GM12878 (cell line): ENCODE measurements at regions not wholly inside any gene's neighbourhood (a gene's known extent, or its start where the extent isn't known, plus 50 kb on each side); places are given as distances from the start of the nearest gene placed in this dataset.

Experiments
- ATAC-seq: fragments of 200-7000 bp; cut with Tn5 transposase; 3 replicates; pipeline ENCODE4 v1.9.1; 2020; ENCODE audit warnings: mild to moderate bottlenecking, moderate library complexity
- BruUV-seq: library from RNA; stranded (reverse); fragments of 400-500 nt; replicated peaks from 2 replicates; lab custom pipeline; 2021; lab: Mats Ljungman, UMichigan
- CTCF ChIA-PET: fragments of 300-600 bp; sonication (Branson Sonifier 250); formaldehyde crosslinking; extraction: SDS; loops from one replicate; lab custom pipeline; 2021; ENCODE audit warnings: inconsistent platforms; lab: Yijun Ruan, JAX
- POLR2A ChIA-PET: fragments of 350-600 bp; formaldehyde crosslinking; extraction: SDS; loops from one replicate; lab custom pipeline; 2021; ENCODE audit warnings: inconsistent platforms; lab: Charles Lee
- RAD21 ChIA-PET: fragments of 300-600 bp; sonication (Branson Sonifier 250); formaldehyde crosslinking; loops from one replicate; lab custom pipeline; 2023; ENCODE audit warnings: antibody characterized with exemption; ENCODE audit not compliant: unreplicated experiment; lab: Charles Lee
- SMC1A ChIA-PET: fragments of 300-600 bp; sonication (Branson Sonifier 250); formaldehyde crosslinking; loops from one replicate; lab custom pipeline; 2023; ENCODE audit not compliant: unreplicated experiment, uncharacterized antibody; lab: Charles Lee
- DNase-seq: peaks from one replicate; pipeline ENCODE4 v3.0.0-alpha.2; 2011; ENCODE audit warnings: low read depth, low spot score
- FAIRE-seq: peaks from 3 replicates; lab custom pipeline; 2011; peaks lifted over from hg19 to GRCh38; lab: Jason Lieb, UNC
- H2AFZ ChIP-seq: 2 replicates; pipeline ENCODE4 v1.6.0; 2011; ENCODE audit warnings: low read depth, low read length, control low read depth; ENCODE audit not compliant: control insufficient read depth
- H3K27ac ChIP-seq: 2 replicates; pipeline ENCODE4 v1.5.1; 2011; ENCODE audit warnings: control low read depth; ENCODE audit not compliant: control insufficient read depth, insufficient read depth
- H3K27me3 ChIP-seq, 2 experiments: replicated peaks in 1 of 2; 2 replicates each; pipeline versions ENCODE4 v1.6.0 to v1.6.1; 2011; ENCODE audit warnings: low read length in 1 of 2; ENCODE audit not compliant: control insufficient read depth in 2 of 2, insufficient read depth in 2 of 2
- H3K36me3 ChIP-seq, 2 experiments: 2 replicates each; pipeline ENCODE4 v1.5.1; 2011; ENCODE audit warnings: low read length in 1 of 2; ENCODE audit not compliant: control insufficient read depth in 2 of 2, insufficient read depth in 2 of 2
- H3K4me1 ChIP-seq: 2 replicates; pipeline ENCODE4 v1.6.1; 2011; ENCODE audit warnings: mild to moderate bottlenecking, low read length, moderate library complexity, mixed read lengths; ENCODE audit not compliant: control insufficient read depth, insufficient read depth
- H3K4me2 ChIP-seq: 2 replicates; pipeline ENCODE4 v1.6.0; 2011; ENCODE audit warnings: control low read depth; ENCODE audit not compliant: control insufficient read depth, insufficient read depth
- H3K4me3 ChIP-seq: fragments of 200-600 bp; sonication (generic); 2 replicates; pipeline ENCODE4 v1.5.1; 2016
- H3K79me2 ChIP-seq: 2 replicates; pipeline ENCODE4 v1.6.0; 2011; ENCODE audit warnings: low read length; ENCODE audit not compliant: control insufficient read depth, insufficient read depth
- H3K9ac ChIP-seq: 2 replicates; pipeline ENCODE4 v1.8.0; 2011; ENCODE audit warnings: low read length, control low read depth, mixed read lengths; ENCODE audit not compliant: control insufficient read depth, insufficient read depth
- H3K9me3 ChIP-seq: replicated peaks from 3 replicates; pipeline ENCODE4 v1.5.1; 2011; ENCODE audit warnings: mild to moderate bottlenecking, low read length; ENCODE audit not compliant: control insufficient read depth, insufficient read depth
- H4K20me1 ChIP-seq: 2 replicates; pipeline ENCODE4 v1.6.0; 2011; ENCODE audit not compliant: control insufficient read depth, insufficient read depth
- CHD4 ChIP-seq: fragments of 200-600 bp; sonication (generic); IDR thresholded peaks from 2 replicates; pipeline ENCODE4 v1.6.1; 2016; ENCODE audit warnings: mild to moderate bottlenecking
- DPF2 ChIP-seq: fragments of 450-650 bp; IDR thresholded peaks from 2 replicates; pipeline ENCODE4 v1.6.1; 2017; ENCODE audit warnings: mild to moderate bottlenecking
- EED ChIP-seq: sonication (generic); IDR thresholded peaks from 2 replicates; pipeline ENCODE4 v1.6.1; 2016; ENCODE audit warnings: antibody characterized with exemption, low read depth
- FOS ChIP-seq: IDR thresholded peaks from 3 replicates; pipeline ENCODE4 v1.6.1; 2011; ENCODE audit warnings: borderline replicate concordance; ENCODE audit not compliant: insufficient read length; ENCODE audit errors: extremely low read depth
- NFIC ChIP-seq: IDR thresholded peaks from 2 replicates; pipeline ENCODE4 v1.6.1; 2012; ENCODE audit warnings: low read depth, mild to moderate bottlenecking, inconsistent platforms, low read length, moderate library complexity
- NR2C2 ChIP-seq: IDR thresholded peaks from 2 replicates; pipeline ENCODE4 v1.6.1; 2011; ENCODE audit warnings: borderline replicate concordance, low read depth; ENCODE audit not compliant: control insufficient read depth, insufficient read length
- PBX3 ChIP-seq: IDR thresholded peaks from 2 replicates; pipeline ENCODE4 v1.6.1; 2011; ENCODE audit warnings: mild to moderate bottlenecking, low read depth, low read length, moderate library complexity; ENCODE audit not compliant: insufficient replicate concordance
- POLR2A ChIP-seq: IDR thresholded peaks from 2 replicates; pipeline ENCODE4 v1.6.1; 2011; ENCODE audit warnings: low read depth, mild to moderate bottlenecking, low read length
- RAD51 ChIP-seq: fragments of 450-650 bp; IDR thresholded peaks from 2 replicates; pipeline ENCODE4 v1.6.1; 2016; ENCODE audit warnings: moderate library complexity, mild to moderate bottlenecking, inconsistent platforms
- SIX5 ChIP-seq: IDR thresholded peaks from 2 replicates; pipeline ENCODE4 v1.6.1; 2011; ENCODE audit warnings: mild to moderate bottlenecking, low read depth, low read length, moderate library complexity; ENCODE audit not compliant: severe bottlenecking
- SREBF1 ChIP-seq: IDR thresholded peaks from 2 replicates; pipeline ENCODE4 v1.6.1; 2012; ENCODE audit warnings: mild to moderate bottlenecking, low read length
- SREBF2 ChIP-seq: IDR thresholded peaks from 2 replicates; pipeline ENCODE4 v1.6.1; 2012; ENCODE audit warnings: mild to moderate bottlenecking, low read length
- STAT1 ChIP-seq: fragments of 450-650 bp; conservative IDR thresholded peaks from 2 replicates; pipeline ENCODE4 v1.6.1; 2014; ENCODE audit warnings: antibody characterized with exemption, mild to moderate bottlenecking
- SUPT20H ChIP-seq: IDR thresholded peaks from 2 replicates; pipeline ENCODE4 v1.6.1; 2011; ENCODE audit warnings: low read depth, mild to moderate bottlenecking, low read length, moderate library complexity, borderline replicate concordance; ENCODE audit not compliant: control insufficient read depth
- TAF1 ChIP-seq: IDR thresholded peaks from 2 replicates; pipeline ENCODE4 v1.6.1; 2011; ENCODE audit warnings: mild to moderate bottlenecking, low read depth, low read length, borderline replicate concordance
- ZNF217 ChIP-seq: fragments of 450-650 bp; IDR thresholded peaks from 2 replicates; pipeline ENCODE4 v1.6.1; 2017; ENCODE audit warnings: antibody characterized with exemption, mild to moderate bottlenecking
- ZZZ3 ChIP-seq: IDR thresholded peaks from 2 replicates; pipeline ENCODE4 v1.6.1; 2011; ENCODE audit warnings: low read depth; ENCODE audit not compliant: control insufficient read depth, insufficient read length
- WGBS: methylation state at CpG from one replicate; pipeline ENCODE4 v1.1.6; 2016; ENCODE audit warnings: low lambda C conversion rate; ENCODE audit not compliant: insufficient replicate concordance, insufficient coverage; ENCODE audit errors: missing lambda C conversion rate; 5-methylcytosine and 5-hydroxymethylcytosine counted together
- in situ Hi-C: fragments of 300-500 bp; cut with MboI; formaldehyde crosslinking; loops from 9 replicates; pipeline ENCODE4 v1.14.3; 2018; ENCODE audit warnings: mixed read lengths
- intact Hi-C: fragments of 100-400 bp; cut with micrococcal nuclease; formaldehyde crosslinking; loops from one replicate; pipeline ENCODE4 v1.14.2; 2022; ENCODE audit not compliant: unreplicated experiment
- TF ChIP-seq, protein P1 (sequence below): IDR thresholded peaks from 2 replicates; pipeline ENCODE4 v1.6.1; 2012; ENCODE audit warnings: mild to moderate bottlenecking, low read depth, low read length

DNA sequence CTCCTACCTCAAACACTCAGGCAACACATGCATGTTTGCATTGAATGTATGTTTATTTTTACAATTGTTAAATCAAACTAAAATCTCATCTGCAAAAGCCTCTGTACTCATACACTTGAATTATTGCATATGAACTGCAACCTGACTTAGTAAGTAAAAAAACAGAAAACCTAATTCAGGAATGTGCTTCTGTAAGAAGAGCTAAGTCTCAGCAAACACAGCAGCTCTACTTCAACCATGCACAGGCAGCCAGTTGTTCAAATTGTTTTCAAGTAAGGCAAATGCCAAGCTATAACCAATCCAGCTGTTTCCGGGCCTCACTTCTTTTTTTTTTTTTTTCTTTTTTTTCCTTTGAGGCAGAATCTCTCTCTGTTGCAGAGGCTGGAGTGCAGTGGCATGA, 93.5 kb upstream of the MALRD1 start:
- 0% methylated on average over 1 of the region's 1 CpG for WGBS
- no peak overlapping the region for H3K27ac ChIP-seq
- no TSS peak for BruUV-seq
- no peaks in the 10 kb centered on the region for H3K79me2 ChIP-seq
- no peak overlapping the region for H3K4me2 ChIP-seq
- FAIRE-seq (no peak), DNase-seq (no peak), ATAC-seq (no peak)
- in situ Hi-C loops (no loop called here), intact Hi-C loops (no loop called here)
- no peaks in the 10 kb centered on the region for H3K27me3 ChIP-seq
- ChIA-PET SMC1A (interaction anchor here (0.6 to 0.7 kb wide), 2 partner anchors 13 to 367 kb away, joined by 3 read pairs; no protein-coding TSS in a partner anchor), RAD21 (no interaction called here), POLR2A (interaction anchor here (0.7 kb wide), 1 partner anchor 86 kb away, joined by 4 read pairs; no protein-coding TSS in a partner anchor), CTCF (no interaction called here)
- H3K36me3 ChIP-seq = no peaks in the 10 kb centered on the region
- no peaks in the 10 kb centered on the region for H3K4me1 ChIP-seq
- TF ChIP-seq FOS (no peak), DPF2 (no peak), CHD4 (no peak), SIX5 (no peak), SREBF1 (no peak), SUPT20H (no peak), STAT1 (no peak), PBX3 (no peak), ZZZ3 (no peak), TAF1 (no peak), POLR2A (no peak), RAD51 (no peak), ZNF217 (no peak), NFIC (no peak), SREBF2 (no peak), NR2C2 (no peak), EED (no peak)
- TF ChIP-seq, protein P1, sequence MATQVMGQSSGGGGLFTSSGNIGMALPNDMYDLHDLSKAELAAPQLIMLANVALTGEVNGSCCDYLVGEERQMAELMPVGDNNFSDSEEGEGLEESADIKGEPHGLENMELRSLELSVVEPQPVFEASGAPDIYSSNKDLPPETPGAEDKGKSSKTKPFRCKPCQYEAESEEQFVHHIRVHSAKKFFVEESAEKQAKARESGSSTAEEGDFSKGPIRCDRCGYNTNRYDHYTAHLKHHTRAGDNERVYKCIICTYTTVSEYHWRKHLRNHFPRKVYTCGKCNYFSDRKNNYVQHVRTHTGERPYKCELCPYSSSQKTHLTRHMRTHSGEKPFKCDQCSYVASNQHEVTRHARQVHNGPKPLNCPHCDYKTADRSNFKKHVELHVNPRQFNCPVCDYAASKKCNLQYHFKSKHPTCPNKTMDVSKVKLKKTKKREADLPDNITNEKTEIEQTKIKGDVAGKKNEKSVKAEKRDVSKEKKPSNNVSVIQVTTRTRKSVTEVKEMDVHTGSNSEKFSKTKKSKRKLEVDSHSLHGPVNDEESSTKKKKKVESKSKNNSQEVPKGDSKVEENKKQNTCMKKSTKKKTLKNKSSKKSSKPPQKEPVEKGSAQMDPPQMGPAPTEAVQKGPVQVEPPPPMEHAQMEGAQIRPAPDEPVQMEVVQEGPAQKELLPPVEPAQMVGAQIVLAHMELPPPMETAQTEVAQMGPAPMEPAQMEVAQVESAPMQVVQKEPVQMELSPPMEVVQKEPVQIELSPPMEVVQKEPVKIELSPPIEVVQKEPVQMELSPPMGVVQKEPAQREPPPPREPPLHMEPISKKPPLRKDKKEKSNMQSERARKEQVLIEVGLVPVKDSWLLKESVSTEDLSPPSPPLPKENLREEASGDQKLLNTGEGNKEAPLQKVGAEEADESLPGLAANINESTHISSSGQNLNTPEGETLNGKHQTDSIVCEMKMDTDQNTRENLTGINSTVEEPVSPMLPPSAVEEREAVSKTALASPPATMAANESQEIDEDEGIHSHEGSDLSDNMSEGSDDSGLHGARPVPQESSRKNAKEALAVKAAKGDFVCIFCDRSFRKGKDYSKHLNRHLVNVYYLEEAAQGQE = no peak
- H2AFZ ChIP-seq = no peak overlapping the region
- no peaks in the 10 kb centered on the region for H3K9me3 ChIP-seq
- no peak overlapping the region for H3K9ac ChIP-seq
- H4K20me1 ChIP-seq = no peaks in the 10 kb centered on the region
- no peak overlapping the region for H3K4me3 ChIP-seq
